ENCODE measurements at regions not wholly inside any gene's neighbourhood (a gene's known extent, or its start where the extent isn't known, plus 50 kb on each side); places are given as distances from the start of the nearest gene placed in this dataset.

DNA sequence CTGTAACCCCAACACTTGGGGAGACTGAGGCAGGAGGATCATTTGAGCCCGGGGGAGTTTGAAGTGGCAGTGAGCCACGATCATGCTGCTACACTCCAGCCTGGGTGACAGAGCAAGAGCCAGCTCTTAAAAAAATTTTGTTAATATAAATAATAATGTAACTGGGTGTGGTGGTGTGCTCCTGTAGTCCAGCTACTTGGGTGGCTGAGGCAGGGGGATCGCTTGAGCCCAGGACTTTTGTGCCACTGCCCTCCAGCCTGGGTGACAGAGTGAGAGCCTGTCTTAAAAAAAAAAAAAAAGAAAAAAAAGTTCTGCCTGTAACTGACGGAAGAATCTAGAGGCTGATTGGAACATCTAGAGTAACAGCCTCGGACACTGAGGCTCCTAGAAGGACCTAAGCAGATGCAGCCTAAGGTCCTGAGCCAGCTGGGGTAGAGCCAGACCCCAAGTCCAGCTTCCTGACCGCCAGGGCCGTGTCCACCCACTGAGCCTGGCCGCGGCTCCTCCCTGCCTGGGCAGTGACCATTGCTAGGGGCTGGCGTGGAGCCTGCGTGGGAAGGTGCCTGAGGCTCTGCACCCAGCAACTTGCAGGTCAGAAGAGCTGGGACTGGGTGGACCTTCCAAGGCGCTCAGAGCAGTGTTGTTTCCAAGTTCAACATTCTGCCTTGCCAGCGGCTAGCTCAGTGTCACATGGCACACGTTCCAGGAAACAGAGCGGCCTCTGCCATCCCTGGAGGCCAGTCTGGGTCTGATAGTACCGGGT, 209.4 kb upstream of the CIBAR2 start:
- TF ChIP-seq, protein P1, sequence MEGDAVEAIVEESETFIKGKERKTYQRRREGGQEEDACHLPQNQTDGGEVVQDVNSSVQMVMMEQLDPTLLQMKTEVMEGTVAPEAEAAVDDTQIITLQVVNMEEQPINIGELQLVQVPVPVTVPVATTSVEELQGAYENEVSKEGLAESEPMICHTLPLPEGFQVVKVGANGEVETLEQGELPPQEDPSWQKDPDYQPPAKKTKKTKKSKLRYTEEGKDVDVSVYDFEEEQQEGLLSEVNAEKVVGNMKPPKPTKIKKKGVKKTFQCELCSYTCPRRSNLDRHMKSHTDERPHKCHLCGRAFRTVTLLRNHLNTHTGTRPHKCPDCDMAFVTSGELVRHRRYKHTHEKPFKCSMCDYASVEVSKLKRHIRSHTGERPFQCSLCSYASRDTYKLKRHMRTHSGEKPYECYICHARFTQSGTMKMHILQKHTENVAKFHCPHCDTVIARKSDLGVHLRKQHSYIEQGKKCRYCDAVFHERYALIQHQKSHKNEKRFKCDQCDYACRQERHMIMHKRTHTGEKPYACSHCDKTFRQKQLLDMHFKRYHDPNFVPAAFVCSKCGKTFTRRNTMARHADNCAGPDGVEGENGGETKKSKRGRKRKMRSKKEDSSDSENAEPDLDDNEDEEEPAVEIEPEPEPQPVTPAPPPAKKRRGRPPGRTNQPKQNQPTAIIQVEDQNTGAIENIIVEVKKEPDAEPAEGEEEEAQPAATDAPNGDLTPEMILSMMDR (conservative IDR thresholded peaks at IDR 0.05; ENCODE audit: low read length) = no peak
- TF ChIP-seq EZH2phosphoT487 (IDR thresholded peaks at IDR 0.05; ENCODE audit: borderline replicate concordance) = no peak

All from Loucy (cell line).